CD4-positive, alpha-beta T cell (primary cell): ENCODE measurements at regions not wholly inside any gene's neighbourhood (a gene's known extent, or its start where the extent isn't known, plus 50 kb on each side); places are given as distances from the start of the nearest gene placed in this dataset.

ENCODE experiments used
- ATAC-seq: fragments of 200-7000 bp; cut with Tn5 transposase; one replicate; pipeline ENCODE4 v1.10.0; 2022; ENCODE audit warnings: mild to moderate bottlenecking; ENCODE audit not compliant: poor library complexity
- CTCF ChIA-PET: fragments of 350-600 bp; sonication (Branson Sonifier 250); formaldehyde crosslinking; loops from one replicate; lab custom pipeline; 2021; ENCODE audit warnings: antibody characterized with exemption, inconsistent platforms; lab: Charles Lee
- POLR2A ChIA-PET: fragments of 350-600 bp; sonication (Branson Sonifier 250); formaldehyde crosslinking; loops from one replicate; lab custom pipeline; 2021; ENCODE audit warnings: antibody characterized with exemption, inconsistent platforms; lab: Charles Lee
- DNase-seq, 14 experiments: peaks; one replicate each; pipeline ENCODE4 v3.0.0-alpha.2; 2013 to 2020; ENCODE audit warnings: mixed read lengths in 2 of 14
- H3K27ac ChIP-seq, 2 donors: one replicate each; pipeline versions ENCODE4 v1.5.1 to v1.7.0; 2013; ENCODE audit warnings: low read length in 2 of 2, low read depth in 1 of 2, mild to moderate bottlenecking in 1 of 2
- H3K27me3 ChIP-seq, 2 experiments: 1 replicate in 1 of 2; 2 replicates in 1 of 2; pipeline versions ENCODE4 v1.6.1 to v1.7.0; 2013; ENCODE audit warnings: low read length in 2 of 2, control low read depth in 1 of 2, mild to moderate bottlenecking in 1 of 2, moderate library complexity in 1 of 2; ENCODE audit not compliant: insufficient read depth in 2 of 2, control insufficient read depth in 1 of 2
- H3K36me3 ChIP-seq: one replicate; pipeline ENCODE4 v1.6.1; 2013; ENCODE audit warnings: low read length, control low read depth; ENCODE audit not compliant: insufficient read depth
- H3K4me1 ChIP-seq: one replicate; pipeline ENCODE4 v1.6.1; 2013; ENCODE audit warnings: low read length, control low read depth; ENCODE audit not compliant: insufficient read depth
- H3K4me3 ChIP-seq: one replicate; pipeline ENCODE4 v1.5.1; 2013; ENCODE audit warnings: mild to moderate bottlenecking, low read length, moderate library complexity
- H3K9me3 ChIP-seq, 2 experiments: 1 replicate in 1 of 2; 2 replicates in 1 of 2; pipeline versions ENCODE4 v1.6.1 to v1.7.0; 2013; ENCODE audit warnings: low read length in 2 of 2, mild to moderate bottlenecking in 2 of 2, control low read depth in 1 of 2, moderate library complexity in 1 of 2; ENCODE audit not compliant: control insufficient read depth in 1 of 2, insufficient read depth in 1 of 2
- H3K27ac Mint-ChIP-seq: one replicate; pipeline ENCODE4 v1.8.0; 2020; ENCODE audit warnings: mixed read lengths
- H3K27me3 Mint-ChIP-seq: one replicate; pipeline ENCODE4 v1.8.0; 2021; ENCODE audit warnings: mixed read lengths
- H3K36me3 Mint-ChIP-seq: one replicate; pipeline ENCODE4 v1.8.0; 2021; ENCODE audit warnings: low read depth, mixed read lengths
- H3K4me1 Mint-ChIP-seq: one replicate; pipeline ENCODE4 v1.8.0; 2021; ENCODE audit warnings: low read depth, mixed read lengths
- H3K4me3 Mint-ChIP-seq: one replicate; pipeline ENCODE4 v1.8.0; 2020; ENCODE audit warnings: mild to moderate bottlenecking, mixed read lengths
- H3K9me3 Mint-ChIP-seq: one replicate; pipeline ENCODE4 v1.8.0; 2020; ENCODE audit warnings: mixed read lengths
- intact Hi-C, 2 experiments: fragments of 100-400 bp; cut with DNase I in 1 of 2; cut with micrococcal nuclease in 1 of 2; formaldehyde crosslinking; loops; one replicate each; pipeline versions ENCODE4 v1.15.1 to v1.9.0; 2023 to 2025; cut with DNase I, micrococcal nuclease
- TF ChIP-seq, protein P1 (sequence below): fragments of 200-600 bp; IDR thresholded peaks from one replicate; pipeline ENCODE4 v1.8.0; 2022; ENCODE audit warnings: antibody characterized with exemption, mild to moderate bottlenecking

DNA sequence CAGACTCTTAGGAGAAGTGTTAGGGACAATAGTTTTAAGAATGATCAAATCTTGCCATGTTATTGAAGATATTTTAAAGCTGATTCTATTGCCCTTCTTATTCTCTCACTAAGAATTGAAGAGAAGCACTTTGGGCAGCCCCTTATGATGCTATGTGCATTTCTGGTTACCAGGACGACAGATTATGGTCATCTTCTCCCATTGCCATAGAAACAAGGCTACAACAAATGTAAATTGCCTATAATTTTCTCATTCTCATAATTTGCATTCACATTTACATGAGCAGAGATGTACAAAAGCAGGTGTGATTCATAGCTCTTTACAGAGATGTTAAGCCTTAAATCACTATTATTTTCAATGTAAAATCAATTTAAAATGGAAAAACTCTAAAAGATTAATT lies 137.3 kb upstream of the PCDH9 start:
- ChIA-PET POLR2A (no interaction called here), CTCF (no interaction called here)
- Histone ChIP-seq H3K4me1 (no peaks in the 10 kb centered on the region), H3K27me3 (no peaks in the 10 kb centered on the region), H3K9me3 (peaks cover 0 to 4% of the 10 kb centered on the region in 2 experiments), H3K27ac (no peak overlapping the region), H3K36me3 (no peaks in the 10 kb centered on the region), H3K4me3 (no peak overlapping the region)
- no peaks in the 10 kb centered on the region for H3K4me1 Mint-ChIP-seq
- H3K9me3 Mint-ChIP-seq = peaks cover 3% of the 10 kb centered on the region
- no peak for ATAC-seq
- no peaks in the 10 kb centered on the region for H3K27me3 Mint-ChIP-seq
- H3K27ac Mint-ChIP-seq = no peak overlapping the region
- DNase-seq = no peak
- intact Hi-C loops = no loop called here
- TF ChIP-seq, protein P1, sequence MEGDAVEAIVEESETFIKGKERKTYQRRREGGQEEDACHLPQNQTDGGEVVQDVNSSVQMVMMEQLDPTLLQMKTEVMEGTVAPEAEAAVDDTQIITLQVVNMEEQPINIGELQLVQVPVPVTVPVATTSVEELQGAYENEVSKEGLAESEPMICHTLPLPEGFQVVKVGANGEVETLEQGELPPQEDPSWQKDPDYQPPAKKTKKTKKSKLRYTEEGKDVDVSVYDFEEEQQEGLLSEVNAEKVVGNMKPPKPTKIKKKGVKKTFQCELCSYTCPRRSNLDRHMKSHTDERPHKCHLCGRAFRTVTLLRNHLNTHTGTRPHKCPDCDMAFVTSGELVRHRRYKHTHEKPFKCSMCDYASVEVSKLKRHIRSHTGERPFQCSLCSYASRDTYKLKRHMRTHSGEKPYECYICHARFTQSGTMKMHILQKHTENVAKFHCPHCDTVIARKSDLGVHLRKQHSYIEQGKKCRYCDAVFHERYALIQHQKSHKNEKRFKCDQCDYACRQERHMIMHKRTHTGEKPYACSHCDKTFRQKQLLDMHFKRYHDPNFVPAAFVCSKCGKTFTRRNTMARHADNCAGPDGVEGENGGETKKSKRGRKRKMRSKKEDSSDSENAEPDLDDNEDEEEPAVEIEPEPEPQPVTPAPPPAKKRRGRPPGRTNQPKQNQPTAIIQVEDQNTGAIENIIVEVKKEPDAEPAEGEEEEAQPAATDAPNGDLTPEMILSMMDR = no peak
- H3K36me3 Mint-ChIP-seq = no peaks in the 10 kb centered on the region
- no peak overlapping the region for H3K4me3 Mint-ChIP-seq

DNA sequence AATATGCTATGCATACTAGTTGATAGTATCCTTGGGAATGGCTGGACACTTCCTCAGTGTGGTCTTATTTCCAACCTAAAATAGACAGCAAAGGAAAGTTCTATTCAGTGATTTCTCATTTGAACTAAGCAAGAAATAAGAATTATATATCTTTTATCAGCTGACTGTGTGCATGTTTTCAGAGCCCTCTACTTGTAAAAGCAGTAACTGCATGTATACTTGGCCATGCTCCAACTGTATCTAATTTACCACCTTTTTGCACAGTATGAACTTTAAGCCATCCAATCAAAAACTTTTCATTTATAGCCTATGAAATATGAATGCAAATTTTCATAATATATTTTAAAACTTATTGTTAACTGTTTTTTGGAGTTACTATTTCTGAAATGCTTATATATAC lies 136.4 kb upstream of the PCDH9 start:
- no peak for DNase-seq
- Mint-ChIP-seq H3K9me3 (peaks cover 3% of the 10 kb centered on the region), H3K27me3 (no peaks in the 10 kb centered on the region), H3K4me3 (no peak overlapping the region), H3K4me1 (no peaks in the 10 kb centered on the region), H3K27ac (no peak overlapping the region), H3K36me3 (no peaks in the 10 kb centered on the region)
- intact Hi-C loops = no loop called here
- CTCF ChIA-PET = no interaction called here
- POLR2A ChIA-PET = no interaction called here
- H3K27ac ChIP-seq = no peak overlapping the region
- peaks cover 0 to 4% of the 10 kb centered on the region in 2 experiments for H3K9me3 ChIP-seq
- H3K4me3 ChIP-seq = no peak overlapping the region
- no peaks in the 10 kb centered on the region for H3K27me3 ChIP-seq
- no peaks in the 10 kb centered on the region for H3K36me3 ChIP-seq
- TF ChIP-seq, protein P1 = no peak
- no peaks in the 10 kb centered on the region for H3K4me1 ChIP-seq
- no peak for ATAC-seq

DNA sequence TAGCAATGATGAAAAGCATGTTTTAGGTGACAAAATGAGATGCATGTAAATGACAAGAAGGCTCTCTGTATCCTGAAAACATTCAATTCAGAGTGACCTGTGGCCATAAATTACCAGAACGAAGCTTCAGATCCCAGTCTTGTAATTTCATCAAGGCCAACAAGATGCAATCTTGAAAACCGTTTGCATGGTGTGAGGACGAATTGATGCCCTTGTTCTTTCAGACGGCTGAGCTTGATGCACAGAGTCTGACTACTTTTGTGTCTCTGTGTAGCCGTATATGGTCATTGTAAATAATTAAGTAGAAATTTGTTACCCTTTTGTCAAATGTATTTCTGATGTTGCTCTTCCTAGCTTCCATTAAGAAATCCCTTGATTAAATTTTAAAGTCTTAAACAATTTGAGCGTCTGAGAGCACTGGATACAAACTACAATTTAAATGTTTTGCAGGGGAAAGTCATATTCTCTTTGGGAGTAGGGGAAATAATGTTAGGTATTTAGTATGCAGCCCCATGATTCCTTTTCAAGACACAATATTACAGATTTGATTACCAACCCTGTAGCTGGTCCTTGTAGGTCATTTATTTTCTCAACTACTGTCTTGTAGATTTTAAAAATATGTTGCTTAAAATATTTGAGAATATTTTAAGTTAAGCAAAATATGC lies 125.8 kb upstream of the PCDH9 start:
- H3K4me1 ChIP-seq = no peaks in the 10 kb centered on the region
- DNase-seq = no peak
- Mint-ChIP-seq H3K9me3 (no peaks in the 10 kb centered on the region), H3K27ac (no peak overlapping the region), H3K4me3 (no peak overlapping the region), H3K27me3 (no peaks in the 10 kb centered on the region), H3K4me1 (no peaks in the 10 kb centered on the region), H3K36me3 (no peaks in the 10 kb centered on the region)
- TF ChIP-seq, protein P1 = no peak
- H3K4me3 ChIP-seq = no peak overlapping the region
- intact Hi-C loops = no loop called here
- no peak for ATAC-seq
- no peak overlapping the region for H3K27ac ChIP-seq
- ChIA-PET CTCF (no interaction called here), POLR2A (no interaction called here)
- no peaks in the 10 kb centered on the region for H3K27me3 ChIP-seq
- peaks cover 0 to 5% of the 10 kb centered on the region in 2 experiments for H3K9me3 ChIP-seq
- no peaks in the 10 kb centered on the region for H3K36me3 ChIP-seq
